HepG2 (cell line): ENCODE measurements at regions not wholly inside any gene's neighbourhood (a gene's known extent, or its start where the extent isn't known, plus 50 kb on each side); places are given as distances from the start of the nearest gene placed in this dataset.

ENCODE experiments used
- ATAC-seq: fragments of 200-7000 bp; cut with Tn5 transposase; 3 replicates; pipeline ENCODE4 v1.9.1; 2020; ENCODE audit warnings: mild to moderate bottlenecking, moderate library complexity
- BruUV-seq: library from RNA; stranded (reverse); fragments of 400-500 nt; replicated peaks from 2 replicates; lab custom pipeline; 2021; lab: Mats Ljungman, UMichigan
- CTCF ChIA-PET: fragments of 300-600 bp; formaldehyde crosslinking; extraction: SDS; loops from one replicate; lab custom pipeline; 2021; ENCODE audit warnings: low total read pairs, inconsistent platforms, low intra/inter-chr PET ratio; lab: Yijun Ruan, JAX
- POLR2A ChIA-PET: fragments of 350-600 bp; sonication (Branson Sonifier 250); formaldehyde crosslinking; loops from one replicate; lab custom pipeline; 2020; ENCODE audit warnings: antibody characterized with exemption, inconsistent platforms; lab: Yijun Ruan, JAX
- DNase-seq: peaks from one replicate; pipeline ENCODE4 v3.0.0-alpha.2; 2015; ENCODE audit warnings: low spot score
- FAIRE-seq: peaks from 3 replicates; lab custom pipeline; 2011; peaks lifted over from hg19 to GRCh38; lab: Jason Lieb, UNC
- H2AFZ ChIP-seq: one replicate; pipeline ENCODE4 v1.6.1; 2011; ENCODE audit warnings: low read length, inconsistent platforms
- H3K27ac ChIP-seq: fragments of 300-600 bp; 3 replicates; pipeline ENCODE4 v1.8.0; 2011; ENCODE audit warnings: mixed run types, mild to moderate bottlenecking, mixed read lengths, low read length, inconsistent platforms; ENCODE audit not compliant: insufficient read depth; ENCODE audit errors: extremely low read length
- H3K27me3 ChIP-seq, 2 experiments: fragments of 200-600 bp in 1 of 2; 2 replicates in 1 of 2; 3 replicates in 1 of 2; pipeline versions ENCODE4 v1.6.0 to v1.8.0; 2011; ENCODE audit warnings: low read length in 2 of 2, mild to moderate bottlenecking in 2 of 2, moderate library complexity in 2 of 2, inconsistent platforms in 1 of 2; ENCODE audit not compliant: insufficient read depth in 2 of 2, control insufficient read depth in 1 of 2
- H3K36me3 ChIP-seq, 2 experiments: fragments of 200-600 bp in 1 of 2; replicated peaks in 1 of 2; 2 replicates in 1 of 2; 3 replicates in 1 of 2; pipeline versions ENCODE4 v1.5.1 to v1.8.0; 2011; ENCODE audit warnings: low read length in 2 of 2, inconsistent platforms in 1 of 2; ENCODE audit not compliant: insufficient read depth in 2 of 2, control insufficient read depth in 1 of 2
- H3K4me1 ChIP-seq: 2 replicates; pipeline ENCODE4 v1.5.1; 2012; ENCODE audit warnings: low read length, inconsistent platforms; ENCODE audit not compliant: insufficient read depth
- H3K4me2 ChIP-seq: 2 replicates; pipeline ENCODE4 v1.6.0; 2011; ENCODE audit warnings: low read depth, low read length, inconsistent platforms
- H3K4me3 ChIP-seq, 3 experiments: fragments of 200-600 bp in 1 of 3; sonication (generic), shearing (Covaris generic) in 1 of 3; replicated peaks in 1 of 3; 2 replicates each; pipeline ENCODE4 v1.5.1; 2011 to 2016; ENCODE audit warnings: low read length in 3 of 3, inconsistent platforms in 2 of 3, low read depth in 2 of 3, mild to moderate bottlenecking in 2 of 3, control low read depth in 1 of 3, mixed read lengths in 1 of 3; ENCODE audit not compliant: insufficient read depth in 1 of 3
- H3K79me2 ChIP-seq: one replicate; pipeline ENCODE4 v1.6.1; 2011; ENCODE audit warnings: low read length, inconsistent platforms; ENCODE audit not compliant: insufficient read depth
- H3K9ac ChIP-seq: 2 replicates; pipeline ENCODE4 v1.6.0; 2011; ENCODE audit warnings: mild to moderate bottlenecking, low read depth, low read length, inconsistent platforms; ENCODE audit not compliant: insufficient read depth
- H3K9me3 ChIP-seq: 2 replicates; pipeline ENCODE4 v1.5.1; 2012; ENCODE audit warnings: mild to moderate bottlenecking, low read length
- H4K20me1 ChIP-seq: 2 replicates; pipeline ENCODE4 v1.6.0; 2011; ENCODE audit warnings: inconsistent platforms, mild to moderate bottlenecking, low read length, moderate library complexity; ENCODE audit not compliant: insufficient read depth
- CEBPB ChIP-seq: IDR thresholded peaks from 2 replicates; pipeline ENCODE4 v1.6.1; 2011; ENCODE audit warnings: low read depth, low read length, improper control_type of control experiment, borderline replicate concordance
- TFDP1 ChIP-seq: IDR thresholded peaks from 2 replicates; pipeline ENCODE4 v1.6.1; 2016; ENCODE audit warnings: missing compliant biosample characterization, missing genetic modification reagents, borderline replicate concordance
- USF2 ChIP-seq, 2 experiments: sonication (generic) in 1 of 2; formaldehyde crosslinking in 1 of 2; IDR thresholded peaks; 2 replicates each; pipeline versions ENCODE4 v1.5.1 to v1.6.1; 2011 to 2020; ENCODE audit warnings: borderline replicate concordance in 1 of 2, low read depth in 1 of 2, low read length in 1 of 2, mild to moderate bottlenecking in 1 of 2, missing genetic modification reagents in 1 of 2, moderate library complexity in 1 of 2
- ZNF180 ChIP-seq: sonication (generic); formaldehyde crosslinking; IDR thresholded peaks from 2 replicates; pipeline ENCODE4 v1.4.0; 2020; ENCODE audit warnings: low read depth, missing genetic modification reagents, borderline replicate concordance
- ZNF234 ChIP-seq: sonication (generic); formaldehyde crosslinking; conservative IDR thresholded peaks from 2 replicates; pipeline ENCODE4 v1.5.1; 2020; ENCODE audit warnings: mild to moderate bottlenecking, missing genetic modification reagents
- ZNF318 ChIP-seq: sonication (generic); formaldehyde crosslinking; IDR thresholded peaks from 2 replicates; pipeline ENCODE4 v1.4.0; 2020; ENCODE audit warnings: mild to moderate bottlenecking, missing genetic modification reagents
- ZNF34 ChIP-seq: sonication (generic); formaldehyde crosslinking; IDR thresholded peaks from 2 replicates; pipeline ENCODE4 v1.4.0; 2020; ENCODE audit warnings: mild to moderate bottlenecking, missing genetic modification reagents, borderline replicate concordance
- ZNF430 ChIP-seq: sonication (generic); formaldehyde crosslinking; IDR thresholded peaks from 2 replicates; pipeline ENCODE4 v1.9.0; 2021; ENCODE audit warnings: mild to moderate bottlenecking, missing genetic modification reagents
- ZNF678 ChIP-seq: sonication (generic); formaldehyde crosslinking; IDR thresholded peaks from 2 replicates; pipeline ENCODE4 v1.4.0; 2020; ENCODE audit warnings: mild to moderate bottlenecking, missing genetic modification reagents
- ZXDC ChIP-seq: sonication (generic); formaldehyde crosslinking; IDR thresholded peaks from 2 replicates; pipeline ENCODE4 v1.5.0; 2020; ENCODE audit warnings: mild to moderate bottlenecking, missing genetic modification reagents
- WGBS: methylation state at CpG from one replicate; pipeline ENCODE4 v1.1.6; 2017; ENCODE audit warnings: low lambda C conversion rate; 5-methylcytosine and 5-hydroxymethylcytosine counted together
- in situ Hi-C: cut with HindIII; loops from 2 replicates; pipeline ENCODE4 v1.10.0; 2017; ENCODE audit warnings: low pct_unique_long_range_greater_than_20kb; ENCODE audit not compliant: extremely low pct_ligation_motif_present
- intact Hi-C: fragments of 100-400 bp; cut with micrococcal nuclease; formaldehyde crosslinking; loops from one replicate; pipeline ENCODE4 v1.10.0; 2022; ENCODE audit not compliant: unreplicated experiment

- no peaks in the 10 kb centered on the region for H3K4me1 ChIP-seq
- no peaks in the 10 kb centered on the region for H3K79me2 ChIP-seq
- no peak overlapping the region for H3K4me2 ChIP-seq
- 79% methylated on average over 4 of the region's 4 CpGs for WGBS
- H3K4me3 ChIP-seq, result no peak overlapping the region
- POLR2A ChIA-PET, result no interaction called here
- ATAC-seq (no peak), DNase-seq (no peak), FAIRE-seq (no peak)
- CTCF ChIA-PET, result no interaction called here
- no TSS peak for BruUV-seq
- in situ Hi-C loops, result no loop called here
- no peaks in the 10 kb centered on the region for H3K36me3 ChIP-seq
- no peak overlapping the region for H3K9ac ChIP-seq
- intact Hi-C loops, result no loop called here
- H3K27ac ChIP-seq, result no peak overlapping the region
- no peak overlapping the region for H2AFZ ChIP-seq
- no peaks in the 10 kb centered on the region for H4K20me1 ChIP-seq
- TF ChIP-seq ZXDC (no peak), ZNF678 (no peak), CEBPB (no peak), ZNF34 (CRISPR knock-in tag) (no peak), TFDP1 (CRISPR knock-in tag) (no peak), ZNF234 (CRISPR knock-in tag) (no peak), ZNF180 (CRISPR knock-in tag) (no peak), ZNF318 (no peak), ZNF430 (CRISPR knock-in tag) (no peak), USF2 (IDR thresholded peaks at IDR 0.05; ENCODE audit: low read depth, low read length) (no peak), USF2 (CRISPR knock-in tag; IDR thresholded peaks at IDR 0.05; ENCODE audit: borderline replicate concordance) (no peak)
- peaks cover 0 to 15% of the 10 kb centered on the region in 2 experiments; a peak in 3 of 5 replicates for H3K27me3 ChIP-seq
- H3K9me3 ChIP-seq, result no peaks in the 10 kb centered on the region
These were observed 195.7 kb upstream of the ID2 start for GRCh38 chr2:8486141-8486540.
